GM18867 (cell line): ENCODE measurements at regions not wholly inside any gene's neighbourhood (a gene's known extent, or its start where the extent isn't known, plus 50 kb on each side); places are given as distances from the start of the nearest gene placed in this dataset.

Experiments used
- ATAC-seq: cut with Tn5 transposase; IDR thresholded peaks from one replicate; pipeline ENCODE4 v1.9.1; 2021; ENCODE audit warnings: mild to moderate bottlenecking, moderate library complexity; ENCODE audit not compliant: unreplicated experiment

- ATAC-seq: no peak
Observed at GRCh38 chr4:178471994-178472393, 1029.8 kb upstream of the AGA start.

- ATAC-seq: no peak
Observed at GRCh38 chr4:178480105-178480504, 1037.9 kb upstream of the AGA start.

- no peak for ATAC-seq
Observed at GRCh38 chr4:178480881-178481280, 1038.6 kb upstream of the AGA start.

GRCh38 chr4:178481564-178481963 is 1039.3 kb upstream of the AGA start:
- no peak for ATAC-seq

GRCh38 chr4:178523038-178523437 is 1080.8 kb upstream of the AGA start:
- ATAC-seq: no peak

GRCh38 chr4:178535939-178536579 is 1093.8 kb upstream of the AGA start:
- ATAC-seq: no peak

GRCh38 chr4:178553201-178553600 is 1111.0 kb upstream of the AGA start:
- no peak for ATAC-seq

- no peak for ATAC-seq
Observed at GRCh38 chr4:178554352-178554751, 1112.1 kb upstream of the AGA start.

- no peak for ATAC-seq
Observed at GRCh38 chr4:178556796-178557195, 1114.6 kb upstream of the AGA start.

GRCh38 chr4:178577933-178578332 is 1135.7 kb upstream of the AGA start:
- no peak for ATAC-seq

- ATAC-seq: no peak
Observed at GRCh38 chr4:178595500-178596138, 1153.4 kb upstream of the AGA start.

GRCh38 chr4:178598672-178599071 is 1156.4 kb upstream of the AGA start:
- ATAC-seq: no peak

- ATAC-seq: no peak
Observed at GRCh38 chr4:178599521-178599920, 1157.3 kb upstream of the AGA start.

- no peak for ATAC-seq
Observed at GRCh38 chr4:178602833-178603232, 1160.6 kb upstream of the AGA start.

- ATAC-seq: no peak
Observed at GRCh38 chr4:178611062-178611461, 1168.8 kb upstream of the AGA start.

- no peak for ATAC-seq
Observed at GRCh38 chr4:178612733-178613132, 1170.5 kb upstream of the AGA start.

GRCh38 chr4:178632415-178632814 is 1190.2 kb upstream of the AGA start:
- ATAC-seq: no peak

- no peak for ATAC-seq
Observed at GRCh38 chr4:178633263-178633662, 1191.0 kb upstream of the AGA start.

- no peak for ATAC-seq
Observed at GRCh38 chr4:178664621-178665020, 1222.4 kb upstream of the AGA start.

GRCh38 chr4:178665916-178666315 is 1223.7 kb upstream of the AGA start:
- no peak for ATAC-seq

- ATAC-seq: no peak
Observed at GRCh38 chr4:178671766-178672165, 1229.5 kb upstream of the AGA start.

- no peak for ATAC-seq
Observed at GRCh38 chr4:178672512-178672911, 1230.3 kb upstream of the AGA start.

GRCh38 chr4:178681871-178682270 is 1239.6 kb upstream of the AGA start:
- ATAC-seq: no peak
